ENCODE measurements at regions not wholly inside any gene's neighbourhood (a gene's known extent, or its start where the extent isn't known, plus 50 kb on each side); places are given as distances from the start of the nearest gene placed in this dataset.
A peak's percentile ranks its signal among the peaks of the same experiment; 100 is the strongest.

- H3K27ac ChIP-seq: no peak overlapping the region
- TF ChIP-seq ZFX (IDR thresholded peaks at IDR 0.05; ENCODE audit: borderline replicate concordance) (no peak), CTCF (IDR thresholded peaks at IDR 0.05) (no peak)
These were observed 107.3 kb downstream of the RPL27A start for GRCh38 chr11:8789864-8790263.

GRCh38 chr11:8790968-8791367 is 108.4 kb downstream of the RPL27A start:
- no peak overlapping the region for H3K27ac ChIP-seq
- no peak for TF ChIP-seq ZFX (IDR thresholded peaks at IDR 0.05; ENCODE audit: borderline replicate concordance)
- no peak for TF ChIP-seq CTCF (IDR thresholded peaks at IDR 0.05)

- H3K27ac ChIP-seq: no peak overlapping the region; the same call in 1 of the 2 replicates
- TF ChIP-seq CTCF (IDR thresholded peaks at IDR 0.05) (no peak), ZFX (IDR thresholded peaks at IDR 0.05; ENCODE audit: borderline replicate concordance) (no peak)
These were observed 110.1 kb downstream of the RPL27A start for GRCh38 chr11:8792710-8793109.

- peak overlapping the region; percentile 97 for H3K27ac ChIP-seq
- TF ChIP-seq CTCF (IDR thresholded peaks at IDR 0.05) (no peak), ZFX (IDR thresholded peaks at IDR 0.05; ENCODE audit: borderline replicate concordance) (no peak)
These were observed 110.7 kb downstream of the RPL27A start for GRCh38 chr11:8793114-8793777.

- TF ChIP-seq CTCF (IDR thresholded peaks at IDR 0.05) (no peak), ZFX (IDR thresholded peaks at IDR 0.05; ENCODE audit: borderline replicate concordance) (no peak)
- peak overlapping the region; percentile 97 for H3K27ac ChIP-seq
These were observed 111.5 kb downstream of the RPL27A start for GRCh38 chr11:8794126-8794525.

GRCh38 chr11:8794677-8795103 is 112.1 kb downstream of the RPL27A start:
- H3K27ac ChIP-seq: peak overlapping the region; percentile 97
- TF ChIP-seq CTCF (IDR thresholded peaks at IDR 0.05): peak; percentile 85
- TF ChIP-seq ZFX (IDR thresholded peaks at IDR 0.05; ENCODE audit: borderline replicate concordance): no peak

GRCh38 chr11:8796941-8797340 is 114.0 kb upstream of the AKIP1 start:
- H3K27ac ChIP-seq: no peak overlapping the region
- TF ChIP-seq ZFX (IDR thresholded peaks at IDR 0.05; ENCODE audit: borderline replicate concordance) (no peak), CTCF (IDR thresholded peaks at IDR 0.05) (no peak)

All from 22Rv1 (cell line).